ENCODE measurements at regions not wholly inside any gene's neighbourhood (a gene's known extent, or its start where the extent isn't known, plus 50 kb on each side); places are given as distances from the start of the nearest gene placed in this dataset.

DNA sequence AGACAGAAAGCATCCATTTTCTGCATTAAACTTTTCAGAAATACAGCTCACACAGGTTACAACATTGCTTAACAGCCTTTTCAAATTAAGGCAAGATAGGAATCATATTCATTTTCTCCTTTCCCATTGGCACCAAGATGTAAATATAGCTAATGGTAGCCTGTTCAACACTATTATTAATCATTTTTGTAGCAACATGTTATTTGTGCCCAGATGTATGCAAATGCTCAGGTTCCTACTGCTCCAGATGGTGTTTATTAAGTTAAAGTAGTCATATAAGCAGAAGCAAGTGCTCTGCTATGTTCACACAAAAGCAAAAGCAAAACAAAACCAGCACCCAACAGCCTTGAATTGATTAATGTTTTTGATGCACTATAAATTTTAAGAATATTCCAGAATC, 1110.6 kb downstream of the SLC6A15 start:
- no peaks in the 10 kb centered on the region for H4K20me1 ChIP-seq (ENCODE audit: insufficient read depth, low read length)
- no peak overlapping the region for H2AFZ ChIP-seq (ENCODE audit: low read length)
- H3K27me3 ChIP-seq (ENCODE audit: insufficient read depth, low read length), result no peaks in the 10 kb centered on the region
- H3K79me2 ChIP-seq (ENCODE audit: insufficient read depth, low read length), result no peaks in the 10 kb centered on the region
- no peaks in the 10 kb centered on the region for H3F3A ChIP-seq (ENCODE audit: insufficient read depth, low read length)
- H3K9ac ChIP-seq (ENCODE audit: low read length), result no peak overlapping the region
- no peak overlapping the region for H3K27ac ChIP-seq (ENCODE audit: low read depth, low read length, poor library complexity, severe bottlenecking)
- no peaks in the 10 kb centered on the region for H3K9me3 ChIP-seq (ENCODE audit: low read length)
- no peak overlapping the region for H3K4me2 ChIP-seq (ENCODE audit: low read length)
- H3K9me2 ChIP-seq (ENCODE audit: low read depth, low read length), result no peaks in the 10 kb centered on the region
- no peaks in the 10 kb centered on the region for H3K36me3 ChIP-seq (ENCODE audit: insufficient read depth, low read length)
- H3K4me3 ChIP-seq (ENCODE audit: low read depth, low read length, poor library complexity, severe bottlenecking), result no peak overlapping the region
- H3K4me1 ChIP-seq (ENCODE audit: insufficient read depth, low read length, severe bottlenecking), result no peaks in the 10 kb centered on the region
- TF ChIP-seq EZH2 (IDR thresholded peaks at IDR 0.05; ENCODE audit: borderline replicate concordance, low read length), result no peak
- TF ChIP-seq CTCF (IDR thresholded peaks at IDR 0.05; ENCODE audit: low read length), result no peak

GRCh38 chr12:83800022-83800421, 1112.6 kb downstream of the SLC6A15 start:
- H3K9me3 ChIP-seq (ENCODE audit: low read length), result no peaks in the 10 kb centered on the region
- TF ChIP-seq EZH2 (IDR thresholded peaks at IDR 0.05; ENCODE audit: borderline replicate concordance, low read length), result no peak
- TF ChIP-seq CTCF (IDR thresholded peaks at IDR 0.05; ENCODE audit: low read length), result no peak
- H3K9me2 ChIP-seq (ENCODE audit: low read depth, low read length), result no peaks in the 10 kb centered on the region

GRCh38 chr12:83796531-83796930, 1109.8 kb downstream of the TMTC2 start:
- TF ChIP-seq EZH2 (IDR thresholded peaks at IDR 0.05; ENCODE audit: borderline replicate concordance, low read length) (no peak), CTCF (IDR thresholded peaks at IDR 0.05; ENCODE audit: low read length) (no peak)
- no peak overlapping the region for H3K27ac ChIP-seq (ENCODE audit: low read depth, low read length, poor library complexity, severe bottlenecking)
- H2AFZ ChIP-seq (ENCODE audit: low read length), result no peak overlapping the region

More at GRCh38 chr12:83800022-83800421, 1112.6 kb downstream of the SLC6A15 start:
- Histone ChIP-seq H3K4me2 (ENCODE audit: low read length) (no peak overlapping the region), H3K27ac (ENCODE audit: low read depth, low read length, poor library complexity, severe bottlenecking) (no peak overlapping the region), H3K27me3 (ENCODE audit: insufficient read depth, low read length) (no peaks in the 10 kb centered on the region), H3K9ac (ENCODE audit: low read length) (no peak overlapping the region), H3K4me3 (ENCODE audit: low read depth, low read length, poor library complexity, severe bottlenecking) (no peak overlapping the region), H3K79me2 (ENCODE audit: insufficient read depth, low read length) (no peaks in the 10 kb centered on the region), H4K20me1 (ENCODE audit: insufficient read depth, low read length) (no peaks in the 10 kb centered on the region), H2AFZ (ENCODE audit: low read length) (no peak overlapping the region), H3K4me1 (ENCODE audit: insufficient read depth, low read length, severe bottlenecking) (no peaks in the 10 kb centered on the region), H3K36me3 (ENCODE audit: insufficient read depth, low read length) (no peaks in the 10 kb centered on the region), H3F3A (ENCODE audit: insufficient read depth, low read length) (no peaks in the 10 kb centered on the region)

More at GRCh38 chr12:83796531-83796930, 1109.8 kb downstream of the TMTC2 start:
- Histone ChIP-seq H3K9me2 (ENCODE audit: low read depth, low read length) (no peaks in the 10 kb centered on the region), H3K9me3 (ENCODE audit: low read length) (no peaks in the 10 kb centered on the region), H3K4me3 (ENCODE audit: low read depth, low read length, poor library complexity, severe bottlenecking) (no peak overlapping the region), H3K36me3 (ENCODE audit: insufficient read depth, low read length) (no peaks in the 10 kb centered on the region), H3K79me2 (ENCODE audit: insufficient read depth, low read length) (no peaks in the 10 kb centered on the region), H3K4me2 (ENCODE audit: low read length) (no peak overlapping the region), H3K9ac (ENCODE audit: low read length) (no peak overlapping the region), H3K27me3 (ENCODE audit: insufficient read depth, low read length) (no peaks in the 10 kb centered on the region), H3K4me1 (ENCODE audit: insufficient read depth, low read length, severe bottlenecking) (no peaks in the 10 kb centered on the region), H3F3A (ENCODE audit: insufficient read depth, low read length) (no peaks in the 10 kb centered on the region), H4K20me1 (ENCODE audit: insufficient read depth, low read length) (no peaks in the 10 kb centered on the region)
